T-cell (primary cell): ENCODE measurements at regions not wholly inside any gene's neighbourhood (a gene's known extent, or its start where the extent isn't known, plus 50 kb on each side); places are given as distances from the start of the nearest gene placed in this dataset.
"Not testable (repeated sequence)": the region's sequence is repeated elsewhere in the genome, so short reads cannot be mapped to it uniquely, and the experiment has no call there.

ENCODE experiments used
- ATAC-seq, 4 experiments: fragments of 200-7000 bp in 3 of 4; fragments of 150-1000 bp in 1 of 4; cut with Tn5 transposase; replicated peaks in 1 of 4; 1 replicate in 3 of 4; 2 replicates in 1 of 4; pipeline ENCODE4 v1.10.0; 2021; ENCODE audit warnings: moderate library complexity in 3 of 4, mild to moderate bottlenecking in 2 of 4, moderate number of reproducible peaks in 1 of 4
- CTCF ChIA-PET, 2 donors: fragments of 300-600 bp; sonication (Branson Sonifier 250); formaldehyde crosslinking; loops; one replicate each; lab custom pipeline; 2022; ENCODE audit warnings: antibody characterized with exemption in 2 of 2; lab: Charles Lee
- POLR2A ChIA-PET, 2 donors: fragments of 300-600 bp; sonication (Branson Sonifier 250); formaldehyde crosslinking; loops; one replicate each; lab custom pipeline; 2022; ENCODE audit warnings: antibody characterized with exemption in 2 of 2; lab: Charles Lee
- DNase-seq, 35 experiments: peaks; one replicate each; pipeline versions ENCODE4 v3.0.0 to v3.0.0-alpha.2; 2013 to 2023
- H3K27ac ChIP-seq: one replicate; pipeline ENCODE4 v1.5.1; 2013; ENCODE audit warnings: low read length
- H3K27me3 ChIP-seq, 2 experiments: replicated peaks in 1 of 2; 1 replicate in 1 of 2; 2 replicates in 1 of 2; pipeline versions ENCODE4 v1.6.1 to v1.7.0; 2013; ENCODE audit warnings: low read length in 1 of 2, mixed read lengths in 1 of 2; ENCODE audit not compliant: control insufficient read depth in 2 of 2, insufficient read depth in 2 of 2; ENCODE audit errors: extremely low read depth in 1 of 2
- H3K36me3 ChIP-seq, 2 donors: 1 replicate in 1 of 2; 2 replicates in 1 of 2; pipeline versions ENCODE4 v1.6.1 to v1.7.0; 2013; ENCODE audit warnings: low read length in 1 of 2; ENCODE audit not compliant: control insufficient read depth in 2 of 2, insufficient read depth in 1 of 2; ENCODE audit errors: extremely low read depth in 1 of 2
- H3K4me1 ChIP-seq, 2 experiments: 1 replicate in 1 of 2; 2 replicates in 1 of 2; pipeline versions ENCODE4 v1.6.1 to v1.7.0; 2013; ENCODE audit warnings: low read length in 2 of 2, mixed read lengths in 1 of 2; ENCODE audit not compliant: insufficient read depth in 2 of 2, control insufficient read depth in 1 of 2; ENCODE audit errors: extremely low read depth in 1 of 2
- H3K4me3 ChIP-seq, 2 donors: 1 replicate in 1 of 2; 2 replicates in 1 of 2; pipeline versions ENCODE4 v1.5.1 to v1.7.0; 2013; ENCODE audit warnings: mild to moderate bottlenecking in 2 of 2, low read length in 1 of 2, moderate library complexity in 1 of 2; ENCODE audit not compliant: control insufficient read depth in 1 of 2; ENCODE audit errors: extremely low read depth in 1 of 2
- H3K9me3 ChIP-seq: 2 replicates; pipeline ENCODE4 v1.7.0; 2013
- H3K27ac Mint-ChIP-seq, 2 donors: one replicate each; pipeline ENCODE4 v1.8.0; 2020 to 2021; ENCODE audit warnings: mild to moderate bottlenecking in 2 of 2, mixed read lengths in 2 of 2
- H3K27me3 Mint-ChIP-seq, 2 donors: one replicate each; pipeline ENCODE4 v1.8.0; 2021 to 2022; ENCODE audit warnings: mixed read lengths in 2 of 2
- H3K36me3 Mint-ChIP-seq: one replicate; pipeline ENCODE4 v1.8.0; 2021; ENCODE audit warnings: mixed read lengths
- H3K4me1 Mint-ChIP-seq, 3 donors: one replicate each; pipeline ENCODE4 v1.8.0; 2020 to 2022; ENCODE audit warnings: mixed read lengths in 3 of 3, mild to moderate bottlenecking in 1 of 3
- H3K4me3 Mint-ChIP-seq, 3 donors: one replicate each; pipeline ENCODE4 v1.8.0; 2020 to 2022; ENCODE audit warnings: mild to moderate bottlenecking in 3 of 3, mixed read lengths in 3 of 3, moderate library complexity in 3 of 3
- H3K9me3 Mint-ChIP-seq, 3 donors: one replicate each; pipeline ENCODE4 v1.8.0; 2020 to 2022; ENCODE audit warnings: mixed read lengths in 3 of 3
- WGBS: methylation state at CpG from one replicate; pipeline ENCODE4 v1.1.5; 2013; ENCODE audit warnings: missing lambda C conversion rate; ENCODE audit not compliant: insufficient coverage; 5-methylcytosine and 5-hydroxymethylcytosine counted together

GRCh38 chr13:55091172-55091571 is 2049.5 kb upstream of the PRR20A start:
- no peaks in the 10 kb centered on the region for H3K36me3 Mint-ChIP-seq
- H3K4me3 Mint-ChIP-seq: no peak overlapping the region
- peaks cover 20 to 21% (median 21%) of the 10 kb centered on the region in 3 donors for H3K9me3 Mint-ChIP-seq
- no peaks in the 10 kb centered on the region for H3K4me1 Mint-ChIP-seq
- H3K4me1 ChIP-seq: no peaks in the 10 kb centered on the region
- ChIA-PET CTCF (no interaction called here), POLR2A (no interaction called here)
- H3K36me3 ChIP-seq: no peaks in the 10 kb centered on the region
- ATAC-seq (no peak), DNase-seq (no peak)
- H3K9me3 ChIP-seq: no peaks in the 10 kb centered on the region
- H3K27me3 ChIP-seq: no peaks in the 10 kb centered on the region
- no peak overlapping the region for H3K27ac Mint-ChIP-seq
- H3K27ac ChIP-seq: no peak overlapping the region
- WGBS: no CpG with 5 or more reads among the region's 1 CpG
- no peaks in the 10 kb centered on the region for H3K27me3 Mint-ChIP-seq
- H3K4me3 ChIP-seq: no peak overlapping the region

- no peaks in the 10 kb centered on the region for H3K36me3 Mint-ChIP-seq
- POLR2A ChIA-PET: no interaction called here
- no peaks in the 10 kb centered on the region for H3K9me3 ChIP-seq
- no peaks in the 10 kb centered on the region for H3K4me1 Mint-ChIP-seq
- CTCF ChIA-PET: no interaction called here
- no peaks in the 10 kb centered on the region for H3K36me3 ChIP-seq
- no peaks in the 10 kb centered on the region for H3K27me3 ChIP-seq
- no peak overlapping the region for H3K27ac ChIP-seq
- H3K4me1 ChIP-seq: no peaks in the 10 kb centered on the region
- no peak overlapping the region for H3K4me3 Mint-ChIP-seq
- ATAC-seq (no peak), DNase-seq (no peak)
- no peak overlapping the region for H3K4me3 ChIP-seq
- H3K9me3 Mint-ChIP-seq: peaks cover 15 to 18% (median 16%) of the 10 kb centered on the region in 3 donors
- no CpG with 5 or more reads among the region's 1 CpG for WGBS
- no peak overlapping the region for H3K27ac Mint-ChIP-seq
- H3K27me3 Mint-ChIP-seq: no peaks in the 10 kb centered on the region
Measured at GRCh38 chr13:55106509-55106908, 2034.2 kb upstream of the PRR20A start.

GRCh38 chr13:55120631-55121030 is 2020.1 kb upstream of the PRR20A start:
- ChIA-PET POLR2A (no interaction called here), CTCF (no interaction called here)
- peaks cover 8 to 17% (median 12%) of the 10 kb centered on the region in 3 donors for H3K9me3 Mint-ChIP-seq
- H3K27ac Mint-ChIP-seq: no peak overlapping the region
- no peaks in the 10 kb centered on the region for H3K4me1 Mint-ChIP-seq
- no peak overlapping the region for H3K4me3 Mint-ChIP-seq
- Histone ChIP-seq H3K27me3 (no peaks in the 10 kb centered on the region), H3K27ac (no peak overlapping the region), H3K36me3 (no peaks in the 10 kb centered on the region), H3K4me1 (no peaks in the 10 kb centered on the region), H3K4me3 (no peak overlapping the region), H3K9me3 (no peaks in the 10 kb centered on the region)
- ATAC-seq (no peak), DNase-seq (no peak)
- H3K27me3 Mint-ChIP-seq: no peaks in the 10 kb centered on the region
- no peaks in the 10 kb centered on the region for H3K36me3 Mint-ChIP-seq

- Histone ChIP-seq H3K27me3 (no peaks in the 10 kb centered on the region), H3K27ac (no peak overlapping the region), H3K4me3 (no peak overlapping the region), H3K36me3 (no peaks in the 10 kb centered on the region), H3K9me3 (no peaks in the 10 kb centered on the region), H3K4me1 (no peaks in the 10 kb centered on the region)
- DNase-seq: no peak
- no peaks in the 10 kb centered on the region for H3K27me3 Mint-ChIP-seq
- no peak overlapping the region for H3K27ac Mint-ChIP-seq
- POLR2A ChIA-PET: no interaction called here
- ATAC-seq: no peak
- CTCF ChIA-PET: no interaction called here
- H3K9me3 Mint-ChIP-seq: peaks cover 18 to 36% (median 23%) of the 10 kb centered on the region in 3 donors
- no CpG with 5 or more reads among the region's 1 CpG for WGBS
- no peaks in the 10 kb centered on the region for H3K36me3 Mint-ChIP-seq
- H3K4me1 Mint-ChIP-seq: no peaks in the 10 kb centered on the region
- H3K4me3 Mint-ChIP-seq: no peak overlapping the region
Measured at GRCh38 chr13:55155046-55155445, 1985.7 kb upstream of the PRR20A start.

GRCh38 chr13:55159765-55160164 is 1981.0 kb upstream of the PRR20A start:
- CTCF ChIA-PET: interaction anchor here in 1 of 2 donors (0.6 kb wide), 1 partner anchor 41 kb away, joined by 3 read pairs; no protein-coding TSS in a partner anchor

GRCh38 chr13:55160867-55161266 is 1979.9 kb upstream of the PRR20A start:
- POLR2A ChIA-PET: interaction anchor here in 1 of 2 donors (0.6 kb wide), 1 partner anchor 50 kb away, joined by 3 read pairs; no protein-coding TSS in a partner anchor
- peaks cover 21 to 22% (median 21%) of the 10 kb centered on the region in 3 donors for H3K9me3 Mint-ChIP-seq
- no peak for ATAC-seq
- CTCF ChIA-PET: no interaction called here
- H3K4me1 Mint-ChIP-seq: no peaks in the 10 kb centered on the region
- Histone ChIP-seq H3K9me3 (no peaks in the 10 kb centered on the region), H3K4me1 (no peaks in the 10 kb centered on the region), H3K36me3 (no peaks in the 10 kb centered on the region), H3K27me3 (no peaks in the 10 kb centered on the region), H3K27ac (no peak overlapping the region), H3K4me3 (no peak overlapping the region)
- no peaks in the 10 kb centered on the region for H3K27me3 Mint-ChIP-seq
- no CpG with 5 or more reads among the region's 3 CpGs for WGBS
- no peaks in the 10 kb centered on the region for H3K36me3 Mint-ChIP-seq
- H3K27ac Mint-ChIP-seq: no peak overlapping the region
- no peak for DNase-seq
- H3K4me3 Mint-ChIP-seq: no peak overlapping the region

More at GRCh38 chr13:55159765-55160164, 1981.0 kb upstream of the PRR20A start:
- Histone ChIP-seq H3K36me3 (no peaks in the 10 kb centered on the region), H3K9me3 (no peaks in the 10 kb centered on the region), H3K27ac (no peak overlapping the region), H3K4me1 (no peaks in the 10 kb centered on the region), H3K4me3 (no peak overlapping the region), H3K27me3 (no peaks in the 10 kb centered on the region)
- whole genome bisulfite sequencing: 25% methylated on average over 1 of the region's 4 CpGs
- no peaks in the 10 kb centered on the region for H3K27me3 Mint-ChIP-seq
- no peak for DNase-seq
- POLR2A ChIA-PET: no interaction called here
- no peak for ATAC-seq
- H3K4me1 Mint-ChIP-seq: no peaks in the 10 kb centered on the region
- H3K36me3 Mint-ChIP-seq: no peaks in the 10 kb centered on the region
- peaks cover 18 to 27% (median 23%) of the 10 kb centered on the region in 3 donors for H3K9me3 Mint-ChIP-seq
- H3K27ac Mint-ChIP-seq: no peak overlapping the region
- no peak overlapping the region for H3K4me3 Mint-ChIP-seq

GRCh38 chr13:55178582-55178981 is 1962.1 kb upstream of the PRR20A start:
- DNase-seq, H3K27me3 ChIP-seq, H3K4me3 Mint-ChIP-seq, POLR2A ChIA-PET, H3K27ac ChIP-seq, H3K4me1 Mint-ChIP-seq, ATAC-seq, H3K36me3 Mint-ChIP-seq, H3K27ac Mint-ChIP-seq, H3K4me1 ChIP-seq, CTCF ChIA-PET, H3K36me3 ChIP-seq, H3K4me3 ChIP-seq, H3K9me3 ChIP-seq, H3K27me3 Mint-ChIP-seq: not testable (repeated sequence)
- peaks cover 15 to 27% (median 17%) of the 10 kb centered on the region in 3 donors for H3K9me3 Mint-ChIP-seq
- 60% methylated on average over 1 of the region's 1 CpG for WGBS
